H1 (cell line): ENCODE measurements at regions not wholly inside any gene's neighbourhood (a gene's known extent, or its start where the extent isn't known, plus 50 kb on each side); places are given as distances from the start of the nearest gene placed in this dataset.

Source experiments
- CTCF ChIA-PET: fragments of 300-600 bp; sonication (Branson Sonifier 250); formaldehyde crosslinking; loops from one replicate; lab custom pipeline; 2021; ENCODE audit not compliant: partially characterized antibody; lab: Charles Lee
- POLR2A ChIA-PET: fragments of 300-600 bp; sonication (Branson Sonifier 250); formaldehyde crosslinking; loops from one replicate; lab custom pipeline; 2021; ENCODE audit warnings: inconsistent platforms; ENCODE audit not compliant: partially characterized antibody; lab: Charles Lee
- DNase-seq, 2 experiments: peaks; one replicate each; pipeline versions ENCODE4 v3.0.0 to v3.0.0-alpha.2; 2010 to 2022; ENCODE audit warnings: low spot score in 2 of 2, low read depth in 1 of 2, mixed read lengths in 1 of 2
- FAIRE-seq: peaks from 2 replicates; lab custom pipeline; 2011; peaks lifted over from hg19 to GRCh38; lab: Jason Lieb, UNC
- H2AFZ ChIP-seq: 2 replicates; pipeline ENCODE4 v1.8.1; 2012; ENCODE audit warnings: low read length, inconsistent platforms
- H2AK5ac ChIP-seq: 2 replicates; pipeline ENCODE4 v1.6.1; 2013; ENCODE audit warnings: low read depth, low read length
- H2BK120ac ChIP-seq: replicated peaks from 2 replicates; pipeline ENCODE3; 2013; ENCODE audit warnings: low read depth, low read length, inconsistent platforms
- H2BK12ac ChIP-seq: 2 replicates; pipeline ENCODE4 v1.6.1; 2013; ENCODE audit warnings: low read depth, low read length
- H2BK15ac ChIP-seq: 2 replicates; pipeline ENCODE4 v1.6.1; 2013; ENCODE audit warnings: low read length
- H2BK20ac ChIP-seq: 2 replicates; pipeline ENCODE4 v1.6.1; 2013; ENCODE audit warnings: low read length
- H2BK5ac ChIP-seq: 2 replicates; pipeline ENCODE4 v1.6.1; 2013; ENCODE audit warnings: low read depth, low read length
- H3K14ac ChIP-seq: 2 replicates; pipeline ENCODE4 v1.6.1; 2013; ENCODE audit warnings: inconsistent platforms; ENCODE audit not compliant: insufficient read length
- H3K18ac ChIP-seq: 2 replicates; pipeline ENCODE4 v1.6.1; 2013; ENCODE audit warnings: low read length; ENCODE audit errors: extremely low read depth
- H3K23ac ChIP-seq: 2 replicates; pipeline ENCODE4 v1.6.1; 2013; ENCODE audit warnings: inconsistent platforms; ENCODE audit not compliant: insufficient read length
- H3K23me2 ChIP-seq: 2 replicates; pipeline ENCODE4 v1.6.1; 2013; ENCODE audit warnings: low read depth, low read length
- H3K27ac ChIP-seq: 2 replicates; pipeline ENCODE4 v1.6.1; 2011; ENCODE audit warnings: low read depth, low read length, inconsistent platforms
- H3K27me3 ChIP-seq, 4 experiments: replicated peaks in 1 of 4; 1 replicate in 1 of 4; 2 replicates in 3 of 4; pipeline versions ENCODE4 v1.6.1 to v1.8.1; 2011 to 2013; ENCODE audit warnings: low read length in 3 of 4, mild to moderate bottlenecking in 3 of 4, inconsistent platforms in 2 of 4, mixed read lengths in 2 of 4, moderate library complexity in 1 of 4; ENCODE audit not compliant: control insufficient read depth in 3 of 4, insufficient read depth in 3 of 4; ENCODE audit errors: extremely low read depth in 1 of 4
- H3K36me3 ChIP-seq, 4 experiments: 2 replicates each; pipeline versions ENCODE4 v1.6.1 to v1.8.1; 2011 to 2013; ENCODE audit warnings: mild to moderate bottlenecking in 4 of 4, low read length in 3 of 4, moderate library complexity in 2 of 4, control low read depth in 1 of 4, inconsistent platforms in 1 of 4; ENCODE audit not compliant: insufficient read depth in 4 of 4, control insufficient read depth in 2 of 4
- H3K4ac ChIP-seq: replicated peaks from 2 replicates; pipeline ENCODE3; 2013; ENCODE audit warnings: low read length, low read depth, mixed read lengths, inconsistent platforms; ENCODE audit not compliant: insufficient read length
- H3K4me1 ChIP-seq, 4 experiments: replicated peaks in 1 of 4; 1 replicate in 1 of 4; 2 replicates in 3 of 4; pipeline versions ENCODE4 v1.6.1 to v1.8.1; 2011 to 2013; ENCODE audit warnings: low read length in 3 of 4, inconsistent platforms in 2 of 4, mixed read lengths in 1 of 4; ENCODE audit not compliant: insufficient read depth in 4 of 4, control insufficient read depth in 3 of 4
- H3K4me2 ChIP-seq, 2 experiments: 2 replicates each; pipeline versions ENCODE4 v1.6.1 to v1.8.1; 2011 to 2013; ENCODE audit warnings: low read depth in 2 of 2, low read length in 2 of 2, control low read depth in 1 of 2, inconsistent platforms in 1 of 2, mild to moderate bottlenecking in 1 of 2; ENCODE audit not compliant: insufficient read depth in 1 of 2
- H3K4me3 ChIP-seq, 4 experiments: fragments of 200-600, 300-600 bp in 1 of 4; sonication (generic), shearing (Covaris generic), sonication (Bioruptor Twin) in 1 of 4; 2 replicates each; pipeline versions ENCODE4 v1.5.1 to v1.8.1; 2011 to 2016; ENCODE audit warnings: low read length in 4 of 4, low read depth in 3 of 4, control low read depth in 2 of 4, inconsistent platforms in 2 of 4, mild to moderate bottlenecking in 2 of 4, mixed read lengths in 1 of 4, moderate library complexity in 1 of 4; ENCODE audit not compliant: insufficient read depth in 2 of 4; ENCODE audit errors: extremely low read depth in 1 of 4
- H3K56ac ChIP-seq: replicated peaks from 2 replicates; pipeline ENCODE3; 2013; ENCODE audit warnings: low read depth, mild to moderate bottlenecking, mixed read lengths, low read length, inconsistent platforms; ENCODE audit not compliant: insufficient read length
- H3K79me1 ChIP-seq: 2 replicates; pipeline ENCODE4 v1.6.1; 2013; ENCODE audit warnings: low read depth, low read length, control low read depth
- H3K79me2 ChIP-seq, 2 experiments: 2 replicates each; pipeline versions ENCODE4 v1.6.1 to v1.8.1; 2012 to 2013; ENCODE audit warnings: low read length in 2 of 2, mild to moderate bottlenecking in 2 of 2, inconsistent platforms in 1 of 2; ENCODE audit not compliant: insufficient read depth in 2 of 2, control insufficient read depth in 1 of 2
- H3K9ac ChIP-seq, 4 experiments: replicated peaks in 1 of 4; 1 replicate in 1 of 4; 2 replicates in 3 of 4; pipeline versions ENCODE4 v1.6.1 to v1.8.1; 2011 to 2013; ENCODE audit warnings: low read depth in 3 of 4, low read length in 3 of 4, control low read depth in 2 of 4, mild to moderate bottlenecking in 2 of 4, moderate library complexity in 2 of 4, inconsistent platforms in 1 of 4; ENCODE audit errors: extremely low read depth in 1 of 4
- H3K9me3 ChIP-seq, 2 experiments: 2 replicates each; pipeline versions ENCODE4 v1.6.1 to v1.8.1; 2012 to 2013; ENCODE audit warnings: mild to moderate bottlenecking in 2 of 2, moderate library complexity in 2 of 2, control low read depth in 1 of 2, inconsistent platforms in 1 of 2, low read depth in 1 of 2, low read length in 1 of 2, mixed read lengths in 1 of 2; ENCODE audit not compliant: insufficient read depth in 2 of 2
- H4K20me1 ChIP-seq, 2 experiments: replicated peaks in 1 of 2; 2 replicates each; pipeline versions ENCODE3 to v1.8.1; 2011 to 2013; ENCODE audit warnings: inconsistent platforms in 2 of 2, low read length in 2 of 2, mild to moderate bottlenecking in 1 of 2; ENCODE audit not compliant: insufficient read depth in 2 of 2, control insufficient read depth in 1 of 2
- H4K5ac ChIP-seq: 2 replicates; pipeline ENCODE4 v1.6.1; 2013; ENCODE audit warnings: low read length, low read depth, mixed read lengths, inconsistent platforms; ENCODE audit not compliant: insufficient read length
- H4K8ac ChIP-seq: 2 replicates; pipeline ENCODE4 v1.8.0; 2013; ENCODE audit warnings: mild to moderate bottlenecking, moderate library complexity, low read length, inconsistent platforms; ENCODE audit not compliant: insufficient read depth; ENCODE audit errors: extremely low read depth
- H4K91ac ChIP-seq: replicated peaks from 2 replicates; pipeline ENCODE3; 2013; ENCODE audit warnings: low read length, mixed read lengths, inconsistent platforms; ENCODE audit not compliant: insufficient read length
- TAF1 ChIP-seq: IDR thresholded peaks from 2 replicates; pipeline ENCODE4 v1.6.1; 2011; ENCODE audit warnings: mild to moderate bottlenecking, low read depth, low read length
- TEAD4 ChIP-seq: IDR thresholded peaks from 2 replicates; pipeline ENCODE4 v1.6.1; 2012; ENCODE audit warnings: low read depth, low read length, inconsistent platforms, mixed read lengths
- WGBS, 2 experiments: shearing (Covaris generic) in 1 of 2; methylation state at CpG; one replicate each; pipeline versions ENCODE4 v1.1.6 to v1.1.7; 2013 to 2015; ENCODE audit warnings: low lambda C conversion rate in 2 of 2, mixed read lengths in 2 of 2, inconsistent platforms in 1 of 2, low coverage in 1 of 2, missing lambda C conversion rate in 1 of 2; ENCODE audit not compliant: insufficient replicate concordance in 2 of 2, insufficient coverage in 1 of 2, insufficient read length in 1 of 2; ENCODE audit errors: extremely low coverage in 1 of 2, missing lambda C conversion rate in 1 of 2; 5-methylcytosine and 5-hydroxymethylcytosine counted together
- TF ChIP-seq, protein P1 (sequence below): IDR thresholded peaks from 2 replicates; pipeline ENCODE4 v1.6.1; 2011; ENCODE audit warnings: low read depth, mild to moderate bottlenecking, low read length; ENCODE audit not compliant: insufficient read depth

DNA sequence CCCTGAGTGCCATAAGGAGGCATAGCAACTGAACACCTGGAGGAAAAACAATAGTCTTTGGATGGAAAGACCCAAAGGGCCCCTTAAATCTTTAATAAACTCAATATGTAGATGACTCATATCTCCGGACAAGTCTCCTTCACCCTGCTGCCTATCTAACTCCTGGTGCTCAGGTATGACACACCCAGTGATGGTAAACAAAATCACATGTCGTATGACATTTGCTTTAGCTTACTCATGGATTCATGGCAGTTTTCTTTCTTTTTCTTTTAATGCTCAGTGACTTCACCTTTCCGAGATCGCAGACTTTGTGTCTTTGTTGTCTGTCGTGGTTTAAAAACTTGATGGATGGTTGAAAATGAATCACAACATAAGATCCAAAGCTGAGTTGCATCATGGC lies 208.5 kb upstream of the PROX1 start:
- no peak for DNase-seq

More for the DNA sequence above, 208.5 kb upstream of the PROX1 start:
- H2BK15ac ChIP-seq, result no peak overlapping the region
- H4K8ac ChIP-seq, result no peak overlapping the region
- no peak for FAIRE-seq
- no peak overlapping the region for H2AK5ac ChIP-seq
- H3K14ac ChIP-seq, result no peak overlapping the region
- no peak overlapping the region for H4K5ac ChIP-seq
- 94% methylated on average over 5 of the region's 5 CpGs; no CpG with 5 or more reads in 1 of the 2 experiments for WGBS, 2 experiments
- POLR2A ChIA-PET, result no interaction called here
- no peak overlapping the region for H3K9ac ChIP-seq
- H4K20me1 ChIP-seq, result no peaks in the 10 kb centered on the region
- H3K4ac ChIP-seq, result no peak overlapping the region
- H2AFZ ChIP-seq, result no peak overlapping the region
- H3K18ac ChIP-seq, result no peak overlapping the region
- no peak overlapping the region for H2BK5ac ChIP-seq
- H4K91ac ChIP-seq, result no peak overlapping the region
- H3K79me1 ChIP-seq, result no peaks in the 10 kb centered on the region
- no peak overlapping the region for H3K27ac ChIP-seq
- H3K4me1 ChIP-seq, result no peaks in the 10 kb centered on the region
- no peak overlapping the region for H3K23ac ChIP-seq
- no peak overlapping the region for H3K4me2 ChIP-seq
- H3K27me3 ChIP-seq, result no peaks in the 10 kb centered on the region
- H3K36me3 ChIP-seq, result no peaks in the 10 kb centered on the region
- no peak overlapping the region for H2BK120ac ChIP-seq
- H3K79me2 ChIP-seq, result no peaks in the 10 kb centered on the region
- TF ChIP-seq, protein P1, sequence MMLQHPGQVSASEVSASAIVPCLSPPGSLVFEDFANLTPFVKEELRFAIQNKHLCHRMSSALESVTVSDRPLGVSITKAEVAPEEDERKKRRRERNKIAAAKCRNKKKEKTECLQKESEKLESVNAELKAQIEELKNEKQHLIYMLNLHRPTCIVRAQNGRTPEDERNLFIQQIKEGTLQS, result no peak
- no peak for TF ChIP-seq TAF1
- no peak for TF ChIP-seq TEAD4
- TF ChIP-seq, all 59 proteins: peak for 0
- CTCF ChIA-PET, result no interaction called here
- Histone ChIP-seq H3K4me3 (no peak overlapping the region), H2BK20ac (no peak overlapping the region), H3K9me3 (no peaks in the 10 kb centered on the region), H3K23me2 (no peaks in the 10 kb centered on the region), H2BK12ac (no peak overlapping the region), H3K56ac (no peak overlapping the region)
